Astrocyte of the cerebellum (primary cell): ENCODE measurements at regions not wholly inside any gene's neighbourhood (a gene's known extent, or its start where the extent isn't known, plus 50 kb on each side); places are given as distances from the start of the nearest gene placed in this dataset.

ENCODE experiments used
- DNase-seq: peaks from one replicate; pipeline ENCODE4 v3.0.0-alpha.2; 2011; ENCODE audit warnings: low read depth
- H3K4me3 ChIP-seq: 2 replicates; pipeline ENCODE4 v1.5.1; 2011; ENCODE audit warnings: mild to moderate bottlenecking, low read depth, low read length, moderate library complexity
- CTCF ChIP-seq: IDR thresholded peaks from 2 replicates; pipeline ENCODE4 v1.5.1; 2012; ENCODE audit warnings: low read length, low read depth, moderate library complexity, mild to moderate bottlenecking; ENCODE audit errors: missing control alignments
- in situ Hi-C: cut with HindIII; loops from 2 replicates; pipeline ENCODE4 v1.10.0; 2017; ENCODE audit warnings: low sequenced_read_pairs

GRCh38 chr9:21579743-21580142 lies 97.6 kb upstream of the IFNE start:
- H3K4me3 ChIP-seq, result no peak overlapping the region
- no peak for DNase-seq
- no peak for TF ChIP-seq CTCF
- in situ Hi-C loops, result no loop called here

- no peak overlapping the region for H3K4me3 ChIP-seq
- no peak for DNase-seq
- TF ChIP-seq CTCF, result no peak
- in situ Hi-C loops, result no loop called here
Observed at GRCh38 chr9:21580636-21581378, 98.7 kb upstream of the IFNE start.

DNA sequence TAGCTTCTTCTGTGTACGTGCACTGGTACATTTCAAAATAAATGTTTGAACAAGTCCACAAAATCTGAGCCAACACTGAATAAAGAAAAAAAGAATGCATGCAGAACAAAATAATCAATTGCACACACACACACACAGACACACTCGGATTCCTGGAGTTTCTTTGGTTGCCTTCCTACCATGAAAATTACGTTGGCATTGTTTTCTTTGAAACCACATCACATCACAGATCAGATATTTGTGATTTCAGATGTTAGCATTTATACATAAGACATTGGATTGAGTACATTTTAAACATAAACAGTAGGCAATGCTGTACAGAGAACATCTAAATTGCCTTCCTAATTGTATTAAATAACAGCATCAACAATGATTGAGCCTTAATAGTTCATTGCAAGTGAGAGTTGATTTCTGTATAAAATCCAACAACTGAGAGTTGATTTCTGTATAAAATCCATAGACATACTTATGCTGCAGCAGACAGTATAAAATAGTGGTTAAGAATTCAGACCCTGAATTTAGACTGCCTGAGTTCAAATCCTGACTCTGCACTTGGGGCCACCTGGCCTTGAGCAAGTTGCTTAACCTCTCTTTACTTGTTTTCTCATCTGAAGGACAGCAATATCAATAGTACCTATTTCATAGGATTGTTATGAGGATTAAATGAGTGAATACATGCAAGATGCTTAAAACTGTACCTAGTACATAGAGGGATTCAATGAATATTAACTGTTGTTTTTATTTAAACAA lies 101.7 kb upstream of the IFNE start:
- DNase-seq, result no peak
- in situ Hi-C loops, result no loop called here
- no peak overlapping the region for H3K4me3 ChIP-seq
- TF ChIP-seq CTCF, result no peak

DNA sequence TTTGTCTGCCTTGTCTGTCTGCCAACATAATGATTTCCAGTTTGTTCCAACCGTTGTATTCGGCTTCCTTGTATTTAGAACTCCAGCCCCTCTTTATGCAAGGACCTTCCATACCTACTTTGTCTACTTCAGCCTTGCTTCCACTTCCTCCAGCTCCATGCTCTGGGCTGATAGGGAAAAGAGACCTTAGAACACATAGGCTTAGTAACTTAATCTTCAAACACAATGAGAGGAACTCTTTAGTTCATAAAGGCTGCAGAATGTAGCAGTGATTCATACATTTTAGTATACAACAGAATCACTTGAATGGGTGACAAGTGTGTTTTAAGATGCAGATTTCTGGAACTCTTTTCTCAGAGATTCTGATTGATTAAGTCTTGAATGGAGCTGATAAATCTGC lies 102.8 kb upstream of the IFNE start:
- no peak for TF ChIP-seq CTCF
- H3K4me3 ChIP-seq, result no peak overlapping the region
- no peak for DNase-seq
- in situ Hi-C loops, result no loop called here

DNA sequence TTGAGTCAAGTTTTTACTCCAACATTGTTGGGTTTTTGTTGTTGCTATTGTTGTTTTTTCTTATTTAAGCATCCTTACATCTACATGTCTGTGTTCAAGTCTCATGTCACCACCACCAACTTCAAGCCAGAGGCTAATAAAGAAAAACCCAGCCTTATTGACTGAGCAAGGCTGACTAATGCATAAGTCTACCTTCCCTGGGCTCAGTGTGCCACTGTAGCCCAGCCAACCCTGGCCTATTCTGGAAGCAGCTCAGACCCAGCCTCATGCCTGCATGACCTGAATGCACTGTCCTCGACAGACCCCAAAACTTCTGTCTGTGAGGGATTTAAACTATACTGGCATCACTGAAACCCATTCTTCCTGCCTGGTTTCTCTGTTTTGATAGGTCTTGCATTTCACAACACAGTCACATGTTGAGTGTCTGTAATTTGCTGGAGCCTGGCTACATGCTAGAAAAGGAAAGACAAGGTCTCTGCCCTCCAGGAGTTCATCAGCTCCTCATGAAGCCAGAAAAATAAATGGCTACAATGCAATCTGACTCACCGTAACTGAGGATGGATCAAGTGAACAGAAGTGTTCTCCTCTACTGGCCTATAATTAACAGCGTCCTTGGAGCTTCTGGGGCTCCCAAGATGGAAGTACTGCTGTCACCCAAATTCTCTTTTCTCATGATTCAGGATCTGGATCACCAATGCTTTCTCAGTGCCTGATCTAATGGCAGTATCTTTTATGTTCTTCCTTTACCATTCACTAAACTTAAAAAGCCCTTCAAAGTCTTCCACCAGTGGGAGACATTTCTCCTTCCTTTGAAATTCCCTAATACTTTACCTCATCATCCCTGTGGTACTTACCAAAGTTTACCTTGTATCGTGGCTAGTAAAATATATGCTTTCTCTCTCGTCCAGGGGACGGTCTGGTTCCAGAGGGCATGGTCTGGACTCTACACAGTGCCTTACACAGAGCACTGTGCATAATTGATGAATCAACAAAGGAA lies 103.9 kb upstream of the IFNE start:
- no peak for DNase-seq
- peak; percentile 62 for TF ChIP-seq CTCF
- in situ Hi-C loops, result no loop called here
- no peak overlapping the region for H3K4me3 ChIP-seq

GRCh38 chr9:21589344-21590056 lies 107.4 kb upstream of the IFNE start:
- H3K4me3 ChIP-seq, result no peak overlapping the region
- no peak for DNase-seq
- no peak for TF ChIP-seq CTCF
- in situ Hi-C loops, result no loop called here
